ENCODE measurements at regions not wholly inside any gene's neighbourhood (a gene's known extent, or its start where the extent isn't known, plus 50 kb on each side); places are given as distances from the start of the nearest gene placed in this dataset.

- no peak overlapping the region for H3K4me3 Mint-ChIP-seq
- H3K4me1 Mint-ChIP-seq: no peaks in the 10 kb centered on the region
- no peaks in the 10 kb centered on the region for H3K27me3 Mint-ChIP-seq (ENCODE audit: low read depth)
- no peak overlapping the region for H3K27ac Mint-ChIP-seq
- H3K9me3 Mint-ChIP-seq: peaks cover 11% of the 10 kb centered on the region
- TF ChIP-seq CTCF (IDR thresholded peaks at IDR 0.05; ENCODE audit: unreplicated experiment in 3 of 3): no peak
- no peaks in the 10 kb centered on the region for H3K36me3 Mint-ChIP-seq (ENCODE audit: low read depth)
Measured at GRCh38 chr7:51705701-51706100, 389.1 kb upstream of the COBL start.

GRCh38 chr7:51702673-51703072, 386.1 kb upstream of the COBL start:
- no peaks in the 10 kb centered on the region for H3K27me3 Mint-ChIP-seq (ENCODE audit: low read depth)
- H3K4me1 Mint-ChIP-seq: no peaks in the 10 kb centered on the region
- no peak for TF ChIP-seq CTCF (IDR thresholded peaks at IDR 0.05; ENCODE audit: unreplicated experiment in 3 of 3)
- peaks cover 11% of the 10 kb centered on the region for H3K9me3 Mint-ChIP-seq
- no peaks in the 10 kb centered on the region for H3K36me3 Mint-ChIP-seq (ENCODE audit: low read depth)
- no peak overlapping the region for H3K4me3 Mint-ChIP-seq
- no peak overlapping the region for H3K27ac Mint-ChIP-seq

- no peak for TF ChIP-seq CTCF (IDR thresholded peaks at IDR 0.05; ENCODE audit: unreplicated experiment in 3 of 3)
- no peaks in the 10 kb centered on the region for H3K27me3 Mint-ChIP-seq (ENCODE audit: low read depth)
- no peaks in the 10 kb centered on the region for H3K4me1 Mint-ChIP-seq
- no peak overlapping the region for H3K4me3 Mint-ChIP-seq
- H3K27ac Mint-ChIP-seq: no peak overlapping the region
- peaks cover 11% of the 10 kb centered on the region for H3K9me3 Mint-ChIP-seq
- H3K36me3 Mint-ChIP-seq (ENCODE audit: low read depth): no peaks in the 10 kb centered on the region
Measured at GRCh38 chr7:51701935-51702334, 385.3 kb upstream of the COBL start.

GRCh38 chr7:51700593-51701215, 384.1 kb upstream of the COBL start:
- no peak for TF ChIP-seq CTCF (IDR thresholded peaks at IDR 0.05; ENCODE audit: unreplicated experiment in 3 of 3)
- Mint-ChIP-seq H3K27ac (no peak overlapping the region), H3K4me1 (no peaks in the 10 kb centered on the region), H3K36me3 (ENCODE audit: low read depth) (no peaks in the 10 kb centered on the region), H3K9me3 (peaks cover 8% of the 10 kb centered on the region), H3K27me3 (ENCODE audit: low read depth) (no peaks in the 10 kb centered on the region), H3K4me3 (no peak overlapping the region)

- TF ChIP-seq CTCF (IDR thresholded peaks at IDR 0.05; ENCODE audit: unreplicated experiment in 3 of 3): no peak
- Mint-ChIP-seq H3K27ac (no peak overlapping the region), H3K9me3 (no peaks in the 10 kb centered on the region), H3K4me3 (no peak overlapping the region), H3K36me3 (ENCODE audit: low read depth) (no peaks in the 10 kb centered on the region), H3K4me1 (no peaks in the 10 kb centered on the region), H3K27me3 (ENCODE audit: low read depth) (no peaks in the 10 kb centered on the region)
Measured at GRCh38 chr7:51693258-51693657, 376.6 kb upstream of the COBL start.

GRCh38 chr7:51689547-51689946, 372.9 kb upstream of the COBL start:
- Mint-ChIP-seq H3K36me3 (ENCODE audit: low read depth) (no peaks in the 10 kb centered on the region), H3K27ac (no peak overlapping the region), H3K9me3 (no peaks in the 10 kb centered on the region), H3K4me1 (no peaks in the 10 kb centered on the region), H3K27me3 (ENCODE audit: low read depth) (no peaks in the 10 kb centered on the region), H3K4me3 (no peak overlapping the region)
- no peak for TF ChIP-seq CTCF (IDR thresholded peaks at IDR 0.05; ENCODE audit: unreplicated experiment in 3 of 3)
